ENCODE measurements at regions not wholly inside any gene's neighbourhood (a gene's known extent, or its start where the extent isn't known, plus 50 kb on each side); places are given as distances from the start of the nearest gene placed in this dataset.

- TF ChIP-seq, protein P1, sequence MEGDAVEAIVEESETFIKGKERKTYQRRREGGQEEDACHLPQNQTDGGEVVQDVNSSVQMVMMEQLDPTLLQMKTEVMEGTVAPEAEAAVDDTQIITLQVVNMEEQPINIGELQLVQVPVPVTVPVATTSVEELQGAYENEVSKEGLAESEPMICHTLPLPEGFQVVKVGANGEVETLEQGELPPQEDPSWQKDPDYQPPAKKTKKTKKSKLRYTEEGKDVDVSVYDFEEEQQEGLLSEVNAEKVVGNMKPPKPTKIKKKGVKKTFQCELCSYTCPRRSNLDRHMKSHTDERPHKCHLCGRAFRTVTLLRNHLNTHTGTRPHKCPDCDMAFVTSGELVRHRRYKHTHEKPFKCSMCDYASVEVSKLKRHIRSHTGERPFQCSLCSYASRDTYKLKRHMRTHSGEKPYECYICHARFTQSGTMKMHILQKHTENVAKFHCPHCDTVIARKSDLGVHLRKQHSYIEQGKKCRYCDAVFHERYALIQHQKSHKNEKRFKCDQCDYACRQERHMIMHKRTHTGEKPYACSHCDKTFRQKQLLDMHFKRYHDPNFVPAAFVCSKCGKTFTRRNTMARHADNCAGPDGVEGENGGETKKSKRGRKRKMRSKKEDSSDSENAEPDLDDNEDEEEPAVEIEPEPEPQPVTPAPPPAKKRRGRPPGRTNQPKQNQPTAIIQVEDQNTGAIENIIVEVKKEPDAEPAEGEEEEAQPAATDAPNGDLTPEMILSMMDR (IDR thresholded peaks at IDR 0.05; ENCODE audit: low read depth, low read length): no peak
- no peak for TF ChIP-seq EZH2phosphoT487 (IDR thresholded peaks at IDR 0.05; ENCODE audit: low read depth)
Measured at GRCh38 chr13:69274231-69274630, 833.4 kb upstream of the ATXN8OS start.
